OCI-LY1 (cell line): ENCODE measurements at regions not wholly inside any gene's neighbourhood (a gene's known extent, or its start where the extent isn't known, plus 50 kb on each side); places are given as distances from the start of the nearest gene placed in this dataset.

ENCODE experiments used
- H2AFZ ChIP-seq: fragments of 200-600 bp; sonication (generic), shearing (Covaris generic); 2 replicates; pipeline ENCODE4 v1.6.0; 2014; ENCODE audit warnings: antibody characterized with exemption, mild to moderate bottlenecking, low read length
- H3F3A ChIP-seq: fragments of 200-600 bp; sonication (generic), shearing (Covaris generic); 2 replicates; pipeline ENCODE4 v1.6.0; 2014; ENCODE audit warnings: mild to moderate bottlenecking, antibody characterized with exemption, low read length, moderate library complexity; ENCODE audit not compliant: insufficient read depth
- H3K27ac ChIP-seq: fragments of 200-600 bp; sonication (generic); 2 replicates; pipeline ENCODE4 v1.5.1; 2014; ENCODE audit warnings: low read length, mixed run types, mild to moderate bottlenecking, low read depth; ENCODE audit not compliant: poor library complexity, severe bottlenecking
- H3K27me3 ChIP-seq: fragments of 200-600 bp; sonication (generic); 2 replicates; pipeline ENCODE4 v1.6.0; 2014; ENCODE audit warnings: antibody characterized with exemption, mild to moderate bottlenecking, low read length, moderate library complexity; ENCODE audit not compliant: insufficient read depth
- H3K36me3 ChIP-seq: fragments of 200-600 bp; sonication (generic); 2 replicates; pipeline ENCODE4 v1.6.1; 2014; ENCODE audit warnings: mild to moderate bottlenecking, antibody characterized with exemption, low read length, moderate library complexity, mixed read lengths; ENCODE audit not compliant: insufficient read depth
- H3K4me1 ChIP-seq: fragments of 200-600 bp; sonication (generic); 2 replicates; pipeline ENCODE4 v1.5.1; 2014; ENCODE audit warnings: mild to moderate bottlenecking, low read length, moderate library complexity; ENCODE audit not compliant: insufficient read depth, severe bottlenecking
- H3K4me2 ChIP-seq: fragments of 200-600 bp; sonication (generic), shearing (Covaris generic); 2 replicates; pipeline ENCODE4 v1.6.1; 2014; ENCODE audit warnings: low read length
- H3K4me3 ChIP-seq: fragments of 200-600 bp; sonication (generic); 2 replicates; pipeline ENCODE4 v1.5.1; 2014; ENCODE audit warnings: low read length, low read depth, mild to moderate bottlenecking, mixed read lengths; ENCODE audit not compliant: poor library complexity, severe bottlenecking
- H3K79me2 ChIP-seq: fragments of 200-600 bp; shearing (Covaris generic); 2 replicates; pipeline ENCODE4 v1.6.1; 2016; ENCODE audit warnings: mixed run types, low read length, mixed read lengths; ENCODE audit not compliant: insufficient read depth
- H3K9ac ChIP-seq: fragments of 200-600 bp; sonication (generic), shearing (Covaris generic); 2 replicates; pipeline ENCODE4 v1.6.1; 2014; ENCODE audit warnings: mild to moderate bottlenecking, low read length, mixed read lengths
- H3K9me2 ChIP-seq: fragments of 200-600 bp; sonication (generic), shearing (Covaris generic); 2 replicates; pipeline ENCODE4 v1.6.1; 2014; ENCODE audit warnings: low read depth, mild to moderate bottlenecking, low read length, mixed read lengths
- H3K9me3 ChIP-seq: fragments of 200-600 bp; shearing (Covaris generic); 2 replicates; pipeline ENCODE4 v1.6.1; 2014; ENCODE audit warnings: low read length, mixed read lengths
- H4K20me1 ChIP-seq: fragments of 200-600 bp; sonication (generic), shearing (Covaris generic); 2 replicates; pipeline ENCODE4 v1.6.0; 2016; ENCODE audit warnings: mild to moderate bottlenecking, low read length; ENCODE audit not compliant: insufficient read depth
- EZH2 ChIP-seq: fragments of 200-600 bp; sonication (generic), shearing (Covaris generic); IDR thresholded peaks from 2 replicates; pipeline ENCODE4 v1.8.0; 2017; ENCODE audit warnings: borderline replicate concordance, mixed run types, mild to moderate bottlenecking, antibody characterized with exemption, low read length, moderate library complexity, mixed read lengths
- TF ChIP-seq, protein P1 (sequence below): fragments of 200-600 bp; sonication (generic), shearing (Covaris generic); IDR thresholded peaks from 2 replicates; pipeline ENCODE4 v1.5.1; 2017; ENCODE audit warnings: mild to moderate bottlenecking, antibody characterized with exemption, low read length, moderate library complexity, mixed read lengths

DNA sequence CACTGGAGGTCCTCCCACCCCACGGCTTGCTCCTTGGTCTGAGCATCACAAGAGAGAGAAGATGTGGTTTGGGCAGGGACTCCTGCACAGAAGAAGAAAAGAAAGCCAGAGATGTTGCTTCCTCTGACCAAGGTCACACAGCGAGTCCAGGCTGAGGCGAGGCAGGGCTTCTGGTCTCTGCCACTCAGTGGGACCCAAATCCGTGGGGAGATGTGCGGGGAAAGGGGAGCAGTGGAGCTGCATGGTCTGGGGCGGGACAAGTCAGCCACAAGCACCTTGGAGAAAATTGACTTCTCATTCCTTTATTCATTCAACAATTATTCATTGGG, 150.9 kb downstream of the C9orf50 start:
- no peak overlapping the region for H3K4me2 ChIP-seq
- H3K27ac ChIP-seq: no peak overlapping the region
- peaks cover 11% of the 10 kb centered on the region for H3K27me3 ChIP-seq
- H3K79me2 ChIP-seq: no peaks in the 10 kb centered on the region
- peaks cover 5% of the 10 kb centered on the region; the same call in 1 of the 2 replicates for H3K36me3 ChIP-seq
- H2AFZ ChIP-seq: no peak overlapping the region
- no peak overlapping the region for H3K4me3 ChIP-seq
- no peaks in the 10 kb centered on the region for H3F3A ChIP-seq
- H3K9ac ChIP-seq: no peak overlapping the region
- H3K9me2 ChIP-seq: no peaks in the 10 kb centered on the region
- H3K4me1 ChIP-seq: no peaks in the 10 kb centered on the region
- TF ChIP-seq EZH2: no peak
- TF ChIP-seq, protein P1, sequence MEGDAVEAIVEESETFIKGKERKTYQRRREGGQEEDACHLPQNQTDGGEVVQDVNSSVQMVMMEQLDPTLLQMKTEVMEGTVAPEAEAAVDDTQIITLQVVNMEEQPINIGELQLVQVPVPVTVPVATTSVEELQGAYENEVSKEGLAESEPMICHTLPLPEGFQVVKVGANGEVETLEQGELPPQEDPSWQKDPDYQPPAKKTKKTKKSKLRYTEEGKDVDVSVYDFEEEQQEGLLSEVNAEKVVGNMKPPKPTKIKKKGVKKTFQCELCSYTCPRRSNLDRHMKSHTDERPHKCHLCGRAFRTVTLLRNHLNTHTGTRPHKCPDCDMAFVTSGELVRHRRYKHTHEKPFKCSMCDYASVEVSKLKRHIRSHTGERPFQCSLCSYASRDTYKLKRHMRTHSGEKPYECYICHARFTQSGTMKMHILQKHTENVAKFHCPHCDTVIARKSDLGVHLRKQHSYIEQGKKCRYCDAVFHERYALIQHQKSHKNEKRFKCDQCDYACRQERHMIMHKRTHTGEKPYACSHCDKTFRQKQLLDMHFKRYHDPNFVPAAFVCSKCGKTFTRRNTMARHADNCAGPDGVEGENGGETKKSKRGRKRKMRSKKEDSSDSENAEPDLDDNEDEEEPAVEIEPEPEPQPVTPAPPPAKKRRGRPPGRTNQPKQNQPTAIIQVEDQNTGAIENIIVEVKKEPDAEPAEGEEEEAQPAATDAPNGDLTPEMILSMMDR: no peak
- H4K20me1 ChIP-seq: no peaks in the 10 kb centered on the region
- H3K9me3 ChIP-seq: peaks cover 6% of the 10 kb centered on the region

DNA sequence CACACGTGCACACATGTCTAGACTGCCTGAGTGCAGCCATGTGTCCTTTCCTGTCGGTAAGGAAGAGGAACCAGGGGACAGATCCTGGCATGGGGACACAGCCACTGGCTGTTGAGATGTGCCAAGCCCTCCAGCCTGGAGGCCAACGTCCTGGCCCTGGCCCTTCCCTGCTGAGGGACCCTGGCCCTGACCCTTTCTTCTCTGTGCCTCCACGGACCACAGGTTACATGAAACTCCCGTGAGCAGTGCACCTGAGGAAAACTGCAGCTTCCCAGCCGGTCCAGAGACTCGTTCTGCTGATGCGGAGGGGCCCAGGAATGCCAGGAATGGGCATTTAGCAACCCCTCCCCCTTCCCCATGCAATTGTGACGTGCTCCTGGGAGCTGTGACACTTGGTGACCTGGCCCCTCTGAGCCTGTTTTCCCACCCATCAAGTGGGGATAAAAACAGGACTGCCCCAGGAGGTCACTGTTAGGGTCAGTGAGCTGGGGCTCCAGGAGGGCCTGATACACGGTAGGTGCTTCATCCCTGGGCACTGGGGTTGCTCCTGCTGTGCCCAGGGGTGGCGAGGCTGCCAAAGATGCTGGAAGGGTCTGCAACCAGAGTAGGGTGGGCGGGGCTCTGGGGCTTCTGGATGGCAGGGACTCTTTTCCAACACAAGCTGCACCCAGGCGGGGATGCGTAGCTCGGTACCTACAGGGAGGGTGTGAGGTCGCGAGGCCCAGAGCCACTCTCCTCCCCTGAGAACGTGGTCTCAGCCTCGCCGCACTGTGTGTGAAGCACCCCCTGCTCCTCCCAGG, 151.5 kb downstream of the C9orf50 start:
- Histone ChIP-seq H4K20me1 (no peaks in the 10 kb centered on the region), H3K27ac (no peak overlapping the region), H3K27me3 (peaks cover 6% of the 10 kb centered on the region), H3K4me1 (no peaks in the 10 kb centered on the region), H2AFZ (no peak overlapping the region), H3K79me2 (no peaks in the 10 kb centered on the region), H3K9ac (no peak overlapping the region), H3K4me2 (no peak overlapping the region), H3K36me3 (no peaks in the 10 kb centered on the region), H3K9me3 (no peaks in the 10 kb centered on the region), H3F3A (no peaks in the 10 kb centered on the region), H3K9me2 (no peaks in the 10 kb centered on the region), H3K4me3 (no peak overlapping the region)
- TF ChIP-seq, protein P1: no peak
- TF ChIP-seq EZH2: no peak

DNA sequence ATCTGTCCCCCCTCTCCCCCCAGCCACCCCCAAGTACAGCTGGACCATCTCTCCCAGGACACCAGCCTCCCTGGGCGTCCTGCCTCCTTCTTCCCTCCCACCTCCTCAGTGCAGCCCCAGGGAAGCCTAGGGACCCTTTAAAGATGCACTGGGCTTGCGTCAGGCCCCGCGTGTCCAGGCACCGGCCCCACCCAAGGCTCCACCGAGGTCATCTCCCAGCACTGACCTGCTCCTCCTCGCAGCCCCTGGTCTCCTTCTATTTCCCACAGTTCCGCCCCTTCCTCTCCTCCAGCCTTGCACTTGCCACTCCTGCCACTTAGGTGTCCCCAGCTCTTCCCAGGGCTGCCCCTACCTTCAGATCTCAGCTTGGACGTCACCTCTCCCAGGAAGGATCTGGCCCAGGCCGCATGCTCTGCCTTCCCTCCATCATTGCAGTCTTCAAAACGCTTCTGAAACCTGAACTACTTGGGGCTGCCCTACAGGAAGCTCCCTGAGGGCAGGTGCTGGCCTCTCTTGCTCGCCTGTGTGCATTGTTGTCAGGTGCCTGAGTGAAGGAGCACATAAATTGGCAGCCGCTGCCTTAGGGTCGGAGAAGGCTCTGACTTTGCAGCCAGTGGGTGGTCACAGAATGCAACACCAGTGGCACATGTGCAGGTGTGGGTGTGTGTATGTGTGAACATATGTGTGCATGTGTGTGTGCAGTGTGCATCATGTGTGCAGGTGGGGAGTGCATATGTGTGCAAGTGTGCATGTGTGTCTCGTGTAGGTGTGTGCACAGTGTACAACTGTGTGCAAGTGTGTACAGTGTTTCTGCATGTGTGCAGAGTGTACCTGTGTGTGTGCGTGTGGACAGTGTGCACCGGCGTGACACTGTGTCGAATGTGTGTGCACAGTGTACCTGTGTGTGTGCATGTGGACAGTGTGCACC, 152.9 kb downstream of the C9orf50 start:
- H3F3A ChIP-seq: no peaks in the 10 kb centered on the region
- no peaks in the 10 kb centered on the region for H4K20me1 ChIP-seq
- peaks cover 6% of the 10 kb centered on the region; the same call in 1 of the 2 replicates for H3K27me3 ChIP-seq
- no peaks in the 10 kb centered on the region for H3K4me1 ChIP-seq
- no peak overlapping the region for H3K27ac ChIP-seq
- H2AFZ ChIP-seq: no peak overlapping the region
- no peaks in the 10 kb centered on the region for H3K9me2 ChIP-seq
- no peaks in the 10 kb centered on the region for H3K36me3 ChIP-seq
- H3K79me2 ChIP-seq: no peaks in the 10 kb centered on the region
- H3K4me2 ChIP-seq: no peak overlapping the region
- H3K9me3 ChIP-seq: no peaks in the 10 kb centered on the region
- TF ChIP-seq, protein P1: no peak
- TF ChIP-seq EZH2: no peak
- H3K9ac ChIP-seq: no peak overlapping the region
- no peak overlapping the region for H3K4me3 ChIP-seq
